Amniotic epithelial cell (primary cell): ENCODE measurements at regions not wholly inside any gene's neighbourhood (a gene's known extent, or its start where the extent isn't known, plus 50 kb on each side); places are given as distances from the start of the nearest gene placed in this dataset.

ENCODE experiments used
- DNase-seq: peaks from one replicate; pipeline ENCODE4 v3.0.0-alpha.2; 2010; ENCODE audit warnings: low read depth

- DNase-seq: no peak
These were observed 54.1 kb downstream of the C1QL2 start for GRCh38 chr2:119104414-119104813.

- DNase-seq: no peak
These were observed 55.6 kb downstream of the C1QL2 start for GRCh38 chr2:119102964-119103363.

- DNase-seq: no peak
These were observed 70.1 kb downstream of the C1QL2 start for GRCh38 chr2:119088416-119088815.

GRCh38 chr2:119086327-119086726 lies 72.2 kb downstream of the C1QL2 start:
- no peak for DNase-seq

GRCh38 chr2:119085613-119086012 lies 72.9 kb downstream of the C1QL2 start:
- peak; percentile 44 for DNase-seq

DNA sequence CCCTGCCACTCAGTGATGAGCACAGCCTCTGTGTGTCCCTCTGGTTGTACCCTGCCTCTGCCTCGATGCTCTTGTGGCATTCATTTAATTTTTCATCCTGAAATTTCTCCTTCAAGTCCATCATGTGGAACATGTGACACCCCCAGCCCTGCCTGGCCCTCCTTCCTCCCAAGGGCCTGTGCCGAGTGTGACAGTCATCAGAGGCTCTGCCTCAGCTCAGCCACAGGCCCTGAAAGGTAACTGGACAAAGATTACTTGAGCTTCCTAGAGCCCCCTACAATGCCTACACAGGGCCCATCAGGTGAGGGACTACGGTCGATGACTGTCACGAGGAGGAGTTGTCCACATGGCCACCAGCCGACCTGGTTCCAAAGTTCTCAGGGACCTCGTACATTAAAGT lies 75.1 kb downstream of the C1QL2 start:
- DNase-seq: no peak

DNA sequence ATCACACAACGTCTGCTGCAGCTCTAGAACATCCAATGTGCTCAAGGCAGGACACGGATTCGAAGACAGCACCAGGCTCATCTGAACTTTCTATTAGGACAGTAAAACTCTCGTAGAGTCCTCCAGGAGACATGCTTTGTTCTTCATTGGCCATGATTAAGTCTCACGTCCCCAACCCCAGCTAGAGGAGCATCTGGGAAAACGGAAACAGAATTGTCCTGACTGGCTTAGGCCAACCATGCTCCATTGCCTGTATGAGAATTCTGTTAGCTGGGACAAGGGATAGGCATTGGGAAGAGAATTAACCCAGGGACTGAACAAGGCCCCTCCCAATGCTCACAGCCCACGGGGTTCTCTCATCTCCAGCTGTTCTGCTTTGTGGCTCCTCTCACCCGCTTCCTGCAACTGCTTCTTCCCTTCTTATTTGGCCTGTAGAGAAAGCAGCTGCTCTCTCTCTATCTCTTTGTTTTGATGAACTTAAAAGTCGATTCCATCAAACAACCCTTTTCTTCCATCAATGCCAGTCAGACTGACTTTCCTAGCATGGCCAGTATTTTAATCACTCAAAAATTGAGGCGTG lies 75.6 kb downstream of the C1QL2 start:
- no peak for DNase-seq

- no peak for DNase-seq
These were observed 79.8 kb downstream of the C1QL2 start for GRCh38 chr2:119078796-119079195.

DNA sequence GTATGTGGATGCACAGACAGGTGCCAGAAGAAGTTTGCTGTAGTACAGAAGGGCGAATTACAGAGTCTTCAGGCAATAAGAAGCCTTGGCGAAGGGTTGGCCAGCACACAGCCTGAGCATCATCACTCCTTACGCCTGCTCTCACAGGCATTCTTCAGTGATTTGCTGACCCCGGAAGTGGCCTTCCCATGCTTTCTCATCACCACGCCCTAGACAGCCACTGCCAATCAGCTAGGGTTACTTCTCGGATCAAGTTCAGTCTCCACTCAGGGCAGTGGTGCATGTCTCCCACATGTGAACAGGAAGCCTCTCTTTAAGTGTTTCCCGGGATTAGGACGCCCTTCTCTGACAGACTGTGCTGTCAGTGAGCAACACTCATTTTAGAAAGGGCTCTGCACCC lies 81.8 kb downstream of the C1QL2 start:
- no peak for DNase-seq

GRCh38 chr2:119073213-119073612 lies 85.3 kb downstream of the C1QL2 start:
- no peak for DNase-seq

- no peak for DNase-seq
These were observed 87.1 kb downstream of the C1QL2 start for GRCh38 chr2:119071476-119071875.

- no peak for DNase-seq
These were observed 88.8 kb downstream of the C1QL2 start for GRCh38 chr2:119069781-119070180.

GRCh38 chr2:119068154-119068725 lies 90.3 kb downstream of the C1QL2 start:
- no peak for DNase-seq

GRCh38 chr2:119066272-119066804 lies 92.2 kb downstream of the C1QL2 start:
- peak; percentile 1 for DNase-seq

DNA sequence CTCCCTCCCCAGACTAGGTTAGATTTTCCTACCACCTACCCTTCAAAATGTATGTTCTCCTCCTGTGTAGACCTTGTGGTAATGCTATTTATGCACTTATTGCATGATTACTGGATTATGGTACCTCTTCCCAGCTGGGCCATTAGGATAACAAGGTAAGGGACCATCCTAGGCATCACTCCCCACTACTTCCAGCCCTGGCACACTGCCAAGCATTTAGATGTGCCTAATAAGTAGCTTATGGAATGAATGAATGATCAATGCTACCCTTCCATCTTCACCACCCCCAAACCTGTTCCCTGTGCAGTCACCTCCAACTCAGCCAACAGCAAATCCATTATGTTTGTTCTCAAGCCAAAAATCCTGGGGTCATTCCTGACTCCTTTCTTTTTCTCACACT lies 93.4 kb downstream of the C1QL2 start:
- DNase-seq: no peak

DNA sequence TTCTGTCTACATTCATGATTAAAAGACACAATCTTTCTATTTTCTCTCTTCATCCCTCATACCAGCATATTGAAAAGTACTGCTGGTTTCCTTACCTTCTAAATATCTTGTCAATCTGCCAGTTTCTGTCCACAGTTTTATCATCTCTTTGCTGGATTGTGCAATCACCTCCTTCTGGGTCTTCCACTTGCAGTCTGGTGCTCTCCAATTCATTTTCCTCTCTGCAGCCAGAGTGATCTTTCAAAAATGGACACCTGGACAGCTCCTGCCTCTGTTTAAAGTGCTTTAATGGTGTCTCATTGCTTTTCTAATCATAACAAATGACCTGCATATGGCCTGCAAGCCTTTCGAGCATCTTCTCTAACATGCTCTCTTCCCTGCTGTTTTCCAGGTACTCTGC lies 94.0 kb downstream of the C1QL2 start:
- peak; percentile 2 for DNase-seq

- DNase-seq: no peak
These were observed 95.4 kb downstream of the C1QL2 start for GRCh38 chr2:119063177-119063576.

DNA sequence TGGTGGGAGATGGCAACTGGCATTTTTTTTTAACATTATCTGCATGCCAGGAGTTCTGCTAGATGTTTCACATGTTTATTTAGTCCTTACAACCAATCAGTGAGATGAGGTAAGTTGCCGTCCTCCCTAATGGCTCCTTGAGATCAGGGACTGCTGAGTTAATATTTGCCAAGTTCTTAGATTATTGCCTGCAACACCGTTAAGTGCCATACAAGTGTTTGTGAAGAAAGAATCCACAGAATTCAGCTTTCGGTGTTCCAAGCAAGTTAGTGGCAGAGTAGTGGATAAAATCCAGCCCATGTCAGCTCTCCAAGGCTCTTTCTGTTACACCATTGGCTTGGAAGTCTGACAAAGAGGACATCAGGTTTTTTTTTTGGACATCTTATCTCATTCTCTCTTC lies 95.9 kb downstream of the C1QL2 start:
- no peak for DNase-seq

DNA sequence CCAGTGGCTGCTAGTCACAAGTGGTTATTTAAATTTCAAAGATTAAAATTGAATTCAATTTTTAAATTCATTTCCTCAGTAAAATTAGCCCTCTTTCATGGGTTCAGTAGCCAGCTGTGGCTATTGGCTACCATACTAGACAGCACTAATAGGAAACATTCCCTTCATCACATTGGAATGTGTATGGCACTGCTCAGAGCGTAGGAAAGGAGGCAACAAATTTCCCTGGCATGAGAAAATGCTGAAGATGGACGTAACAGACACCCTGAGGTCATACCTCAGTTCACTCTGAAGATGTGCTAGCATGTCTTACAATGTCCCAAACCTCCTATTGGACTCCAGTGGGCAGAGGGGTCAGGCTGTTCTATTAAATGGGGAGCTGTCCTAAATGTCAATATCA lies 96.4 kb downstream of the C1QL2 start:
- DNase-seq: no peak

DNA sequence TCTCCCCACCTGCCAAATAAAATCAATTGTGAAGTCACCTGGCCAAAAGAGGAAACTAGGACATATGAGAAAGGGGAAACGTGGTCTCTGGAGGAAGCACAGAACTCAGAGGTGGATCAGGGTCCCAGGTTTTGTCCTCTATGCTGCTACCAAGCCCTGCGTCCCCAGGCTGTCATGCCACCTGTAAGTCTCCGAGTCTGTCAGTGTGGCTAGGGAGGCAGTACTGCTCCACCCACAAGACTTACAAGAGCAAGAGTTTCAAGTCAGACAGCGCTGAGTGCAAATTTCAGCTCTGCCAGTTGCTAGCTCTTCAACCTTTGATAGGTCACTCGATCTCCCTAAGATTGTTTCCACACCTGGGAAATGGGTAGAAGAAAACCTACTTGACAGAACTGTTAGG lies 98.6 kb downstream of the C1QL2 start:
- no peak for DNase-seq

- no peak for DNase-seq
These were observed 99.3 kb downstream of the C1QL2 start for GRCh38 chr2:119059287-119059686.

DNA sequence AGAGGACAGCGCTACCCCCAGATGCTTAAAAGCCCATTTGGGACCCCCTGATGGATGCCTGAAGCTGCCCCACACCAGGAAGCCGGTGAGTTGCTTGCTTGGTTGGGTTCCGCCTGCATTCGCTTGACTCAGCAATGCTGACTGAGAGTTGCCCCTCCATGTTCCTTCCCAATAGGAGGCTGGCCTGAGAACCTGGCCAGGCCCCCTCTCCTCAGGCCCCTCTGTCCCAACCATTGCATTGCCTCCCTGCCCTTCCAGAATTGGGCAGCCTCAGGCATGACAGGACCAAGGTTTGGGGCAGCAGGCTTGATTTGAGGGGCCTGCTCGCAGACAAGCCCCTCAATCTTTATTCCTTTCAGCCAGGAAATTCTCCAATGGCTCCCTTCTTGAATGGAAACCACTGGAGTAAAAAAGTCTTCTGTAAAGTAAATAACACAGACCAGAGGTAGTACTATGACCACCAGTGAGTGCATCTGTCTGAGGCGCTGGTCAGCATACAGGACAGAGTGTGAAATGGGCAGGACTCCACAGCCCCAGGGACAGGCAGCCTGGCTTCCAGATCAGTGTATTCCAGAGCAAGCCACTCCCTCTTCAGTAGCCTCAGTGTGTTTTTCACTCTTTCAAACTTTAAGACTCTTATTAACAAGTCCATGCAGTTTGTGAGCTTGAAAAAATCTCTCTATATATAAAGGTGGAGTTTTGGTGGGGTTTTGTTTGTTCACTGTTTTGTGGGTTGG lies 104.7 kb downstream of the C1QL2 start:
- no peak for DNase-seq

DNA sequence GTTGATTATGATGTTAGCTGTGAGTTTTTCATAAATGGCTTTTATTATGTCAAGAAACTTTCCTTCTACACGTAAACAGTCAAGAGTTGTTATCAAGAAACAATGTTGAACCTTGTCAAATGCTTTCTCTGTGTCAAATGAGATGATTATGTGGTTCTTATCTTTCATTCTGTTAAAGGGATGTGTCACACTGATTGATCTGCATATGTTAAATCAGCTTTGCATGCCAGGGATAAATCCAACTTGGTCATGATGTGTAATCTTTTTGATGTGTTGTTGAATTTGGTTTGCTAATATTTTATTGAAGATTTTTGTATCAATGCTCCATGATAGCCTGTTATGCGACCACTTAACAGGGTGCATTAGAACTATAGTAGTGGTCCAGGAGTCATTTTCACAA lies 107.3 kb downstream of the C1QL2 start:
- no peak for DNase-seq
